ENCODE measurements at regions not wholly inside any gene's neighbourhood (a gene's known extent, or its start where the extent isn't known, plus 50 kb on each side); places are given as distances from the start of the nearest gene placed in this dataset.
"Not testable (repeated sequence)": the region's sequence is repeated elsewhere in the genome, so short reads cannot be mapped to it uniquely, and the experiment has no call there.

GRCh38 chr12:76971216-76971879, 92.5 kb upstream of the CSRP2 start:
- H3K4me3 ChIP-seq; H3K9me3 ChIP-seq; H3K27ac ChIP-seq; H3K4me1 ChIP-seq; H3K27me3 ChIP-seq; H3K36me3 ChIP-seq; intact Hi-C loops (cut with DNase I); DNase-seq (ENCODE audit: extremely low spot score in 2 of 2): not testable (repeated sequence)

- TF ChIP-seq POLR2A (IDR thresholded peaks at IDR 0.05) (no peak), CTCF (IDR thresholded peaks at IDR 0.05) (no peak), POLR2AphosphoS5 (IDR thresholded peaks at IDR 0.05; ENCODE audit: insufficient read depth in 1 of 2, low read depth in 1 of 2) (no peak)
- Histone ChIP-seq H3K9me3 (no peaks in the 10 kb centered on the region), H3K27me3 (no peaks in the 10 kb centered on the region), H3K4me3 (no peak overlapping the region), H3K4me1 (no peaks in the 10 kb centered on the region), H3K36me3 (no peaks in the 10 kb centered on the region), H3K27ac (no peak overlapping the region)
- intact Hi-C loops (cut with DNase I) = no loop called here
- no peak for DNase-seq (ENCODE audit: extremely low spot score in 2 of 2)
Measured at GRCh38 chr12:76967181-76967885, 88.5 kb upstream of the CSRP2 start.

GRCh38 chr12:76964784-76965571, 86.2 kb upstream of the CSRP2 start:
- H3K4me1 ChIP-seq = no peaks in the 10 kb centered on the region
- DNase-seq (ENCODE audit: extremely low spot score in 2 of 2) = no peak
- no peak overlapping the region for H3K27ac ChIP-seq
- no peak overlapping the region for H3K4me3 ChIP-seq
- H3K27me3 ChIP-seq = no peaks in the 10 kb centered on the region
- TF ChIP-seq POLR2AphosphoS5 (IDR thresholded peaks at IDR 0.05; ENCODE audit: insufficient read depth in 1 of 2, low read depth in 1 of 2) (no peak), POLR2A (IDR thresholded peaks at IDR 0.05) (no peak), CTCF (IDR thresholded peaks at IDR 0.05) (no peak)
- intact Hi-C loops (cut with DNase I) = no loop called here
- no peaks in the 10 kb centered on the region for H3K36me3 ChIP-seq
- no peaks in the 10 kb centered on the region for H3K9me3 ChIP-seq

- Histone ChIP-seq H3K9me3 (no peaks in the 10 kb centered on the region), H3K4me1 (no peaks in the 10 kb centered on the region)
- TF ChIP-seq CTCF (IDR thresholded peaks at IDR 0.05) (no peak), POLR2AphosphoS5 (IDR thresholded peaks at IDR 0.05; ENCODE audit: insufficient read depth in 1 of 2, low read depth in 1 of 2) (no peak), POLR2A (IDR thresholded peaks at IDR 0.05) (no peak)
Measured at GRCh38 chr12:76962099-76962498, 83.3 kb upstream of the CSRP2 start.

GRCh38 chr12:76957301-76957700, 78.5 kb upstream of the CSRP2 start:
- intact Hi-C loops (cut with DNase I) = no loop called here
- no peak for DNase-seq (ENCODE audit: extremely low spot score in 2 of 2)
- Histone ChIP-seq H3K4me3 (no peak overlapping the region), H3K27me3 (no peaks in the 10 kb centered on the region), H3K36me3 (no peaks in the 10 kb centered on the region), H3K4me1 (no peaks in the 10 kb centered on the region), H3K9me3 (no peaks in the 10 kb centered on the region), H3K27ac (no peak overlapping the region)
- no peak for TF ChIP-seq POLR2A (IDR thresholded peaks at IDR 0.05)
- TF ChIP-seq CTCF (IDR thresholded peaks at IDR 0.05) = no peak
- TF ChIP-seq POLR2AphosphoS5 (IDR thresholded peaks at IDR 0.05; ENCODE audit: insufficient read depth in 1 of 2, low read depth in 1 of 2) = no peak

More at GRCh38 chr12:76962099-76962498, 83.3 kb upstream of the CSRP2 start:
- Histone ChIP-seq H3K36me3 (no peaks in the 10 kb centered on the region), H3K27me3 (no peaks in the 10 kb centered on the region), H3K4me3 (no peak overlapping the region), H3K27ac (no peak overlapping the region)
- no peak for DNase-seq (ENCODE audit: extremely low spot score in 2 of 2)
- intact Hi-C loops (cut with DNase I) = no loop called here
